Uterus (tissue), 2 donors: ENCODE measurements at regions not wholly inside any gene's neighbourhood (a gene's known extent, or its start where the extent isn't known, plus 50 kb on each side); places are given as distances from the start of the nearest gene placed in this dataset.

Experiments
- POLR2A ChIP-seq, 2 donors: fragments of 450-650 bp; IDR thresholded peaks; one replicate each; pipeline ENCODE4 v1.6.1; 2016; ENCODE audit warnings: antibody characterized with exemption in 2 of 2, mild to moderate bottlenecking in 1 of 2, moderate library complexity in 1 of 2
- TF ChIP-seq, protein P1 (sequence below), 4 experiments: fragments of 200-600 bp in 2 of 4; fragments of 450-650 bp in 2 of 4; sonication (generic) in 2 of 4; IDR thresholded peaks; one replicate each; pipeline ENCODE4 v1.5.1; 2016 to 2019; ENCODE audit warnings: antibody characterized with exemption in 4 of 4, mild to moderate bottlenecking in 2 of 4, moderate library complexity in 1 of 4

DNA sequence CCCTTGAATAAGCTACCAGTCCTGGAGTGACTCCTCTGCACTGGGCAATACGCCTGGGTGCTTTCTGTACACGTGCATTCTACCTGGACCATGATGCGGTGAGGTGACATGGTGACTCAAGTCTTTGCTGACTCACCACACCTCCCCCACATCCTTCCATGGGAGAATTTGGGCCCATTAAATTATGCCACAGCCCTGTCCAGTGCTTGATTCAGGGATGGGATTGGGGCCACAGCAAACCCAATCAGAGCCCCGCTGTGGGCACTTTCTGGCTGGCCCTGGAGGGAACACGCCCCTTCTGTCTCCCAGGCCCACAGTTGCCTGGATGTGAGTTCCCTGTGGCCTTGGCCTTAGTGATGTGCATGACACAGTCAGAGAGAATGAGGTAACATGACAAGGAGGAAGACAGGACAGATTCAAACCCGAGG, 86.9 kb downstream of the LRRC30 start:
- TF ChIP-seq, protein P1, sequence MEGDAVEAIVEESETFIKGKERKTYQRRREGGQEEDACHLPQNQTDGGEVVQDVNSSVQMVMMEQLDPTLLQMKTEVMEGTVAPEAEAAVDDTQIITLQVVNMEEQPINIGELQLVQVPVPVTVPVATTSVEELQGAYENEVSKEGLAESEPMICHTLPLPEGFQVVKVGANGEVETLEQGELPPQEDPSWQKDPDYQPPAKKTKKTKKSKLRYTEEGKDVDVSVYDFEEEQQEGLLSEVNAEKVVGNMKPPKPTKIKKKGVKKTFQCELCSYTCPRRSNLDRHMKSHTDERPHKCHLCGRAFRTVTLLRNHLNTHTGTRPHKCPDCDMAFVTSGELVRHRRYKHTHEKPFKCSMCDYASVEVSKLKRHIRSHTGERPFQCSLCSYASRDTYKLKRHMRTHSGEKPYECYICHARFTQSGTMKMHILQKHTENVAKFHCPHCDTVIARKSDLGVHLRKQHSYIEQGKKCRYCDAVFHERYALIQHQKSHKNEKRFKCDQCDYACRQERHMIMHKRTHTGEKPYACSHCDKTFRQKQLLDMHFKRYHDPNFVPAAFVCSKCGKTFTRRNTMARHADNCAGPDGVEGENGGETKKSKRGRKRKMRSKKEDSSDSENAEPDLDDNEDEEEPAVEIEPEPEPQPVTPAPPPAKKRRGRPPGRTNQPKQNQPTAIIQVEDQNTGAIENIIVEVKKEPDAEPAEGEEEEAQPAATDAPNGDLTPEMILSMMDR (IDR thresholded peaks at IDR 0.05), result no peak
- TF ChIP-seq POLR2A (IDR thresholded peaks at IDR 0.05), result no peak
